T1000 (cell line): ENCODE measurements at regions not wholly inside any gene's neighbourhood (a gene's known extent, or its start where the extent isn't known, plus 50 kb on each side); places are given as distances from the start of the nearest gene placed in this dataset.
"Not testable (repeated sequence)": the region's sequence is repeated elsewhere in the genome, so short reads cannot be mapped to it uniquely, and the experiment has no call there.

Source experiments
- DNase-seq: peaks from one replicate; lab custom pipeline; 2025; ENCODE audit warnings: mixed read lengths; lab: John Stamatoyannopoulos, UW

DNA sequence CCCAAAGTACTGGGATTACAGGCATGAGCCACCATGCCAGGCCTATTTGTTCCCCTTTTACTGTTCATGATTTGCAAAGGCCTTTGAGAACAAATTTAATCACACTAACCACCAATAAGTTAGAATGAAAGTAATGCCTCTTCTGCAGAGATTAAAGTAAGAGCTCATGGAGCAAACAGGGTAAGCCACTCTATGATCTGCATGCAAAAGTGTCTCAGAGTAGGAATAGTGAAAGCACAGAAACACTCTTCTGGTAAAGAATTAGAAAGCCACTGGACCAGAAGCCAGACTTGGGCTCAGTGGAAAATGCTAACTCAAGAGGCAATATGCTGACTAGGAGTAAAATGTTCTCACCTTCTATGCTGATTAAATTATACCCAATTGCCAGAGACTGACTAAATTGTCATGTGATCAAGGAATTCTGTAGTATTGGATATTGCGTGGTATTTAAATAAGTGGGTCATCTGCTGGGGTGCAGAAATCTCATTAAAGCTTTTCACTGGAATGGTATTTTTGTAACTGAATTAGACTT lies 235.3 kb upstream of the ERBB4 start:
- no peak for DNase-seq

DNA sequence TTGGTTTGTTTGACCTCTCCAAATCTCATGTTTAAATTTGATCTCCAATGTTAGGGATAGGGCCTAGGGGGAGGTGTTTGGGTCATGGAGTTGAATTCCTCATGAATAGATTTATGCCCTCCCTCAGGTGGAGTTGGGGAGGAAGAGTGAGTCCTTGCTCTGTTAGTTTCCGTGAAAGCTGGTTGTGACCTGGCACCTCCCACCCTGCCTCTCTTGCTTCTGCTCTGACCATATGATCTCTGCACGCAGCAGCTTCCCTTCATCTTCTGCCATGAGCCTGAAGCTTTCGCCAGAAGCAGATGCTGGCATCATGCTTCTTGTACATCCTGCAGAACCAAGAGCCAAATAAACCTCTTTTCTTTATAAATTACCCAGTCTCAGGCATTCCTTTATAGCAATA lies 231.6 kb upstream of the ERBB4 start:
- DNase-seq, result no peak

DNA sequence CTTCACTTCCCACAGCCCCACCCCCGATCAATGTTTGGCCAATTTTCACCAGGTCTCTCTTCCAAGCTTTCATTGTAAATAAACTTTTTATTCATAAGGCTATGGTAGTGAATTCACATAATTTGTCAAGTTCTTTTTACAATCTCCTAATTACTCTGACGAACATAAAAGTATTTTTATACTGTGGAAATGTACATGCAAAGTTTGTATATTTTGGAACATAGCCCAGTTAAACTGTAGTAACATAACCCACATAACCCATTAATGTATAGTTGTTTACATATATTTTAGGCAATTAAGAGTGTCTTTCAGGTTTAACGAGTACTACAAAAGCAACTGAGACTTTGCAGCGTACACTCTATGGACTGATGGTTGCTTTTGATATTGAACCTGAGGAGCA lies 228.3 kb upstream of the ERBB4 start:
- no peak for DNase-seq

DNA sequence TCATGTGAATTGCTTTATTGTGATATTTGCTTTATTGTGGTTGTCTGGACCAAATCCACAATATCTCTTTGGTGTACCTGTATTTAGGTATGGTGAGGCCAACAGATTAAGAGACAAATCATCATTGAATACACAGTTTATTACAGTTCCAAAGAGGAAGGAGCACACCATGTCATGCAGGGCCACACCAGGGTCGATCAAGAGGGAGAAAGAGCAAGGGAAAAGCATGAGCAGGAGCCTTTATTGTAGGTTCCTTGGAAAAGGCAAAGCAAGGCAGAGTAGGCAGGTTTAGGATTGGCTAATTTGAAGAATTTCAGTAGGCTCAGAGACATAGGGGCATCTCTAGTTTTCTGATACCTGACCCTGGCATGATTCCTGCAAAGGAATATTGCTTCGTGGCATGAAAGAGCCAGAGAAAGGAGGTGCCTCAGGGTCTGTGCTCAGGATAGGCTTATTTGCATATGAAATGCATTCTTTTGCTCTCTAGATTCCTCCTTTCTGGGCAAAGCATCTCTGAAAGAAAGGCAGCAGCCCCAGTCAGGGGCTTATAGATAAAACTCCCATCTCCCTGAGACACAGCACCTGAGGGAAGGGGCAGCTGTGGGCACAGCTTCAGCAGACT lies 214.2 kb upstream of the ERBB4 start:
- no peak for DNase-seq

DNA sequence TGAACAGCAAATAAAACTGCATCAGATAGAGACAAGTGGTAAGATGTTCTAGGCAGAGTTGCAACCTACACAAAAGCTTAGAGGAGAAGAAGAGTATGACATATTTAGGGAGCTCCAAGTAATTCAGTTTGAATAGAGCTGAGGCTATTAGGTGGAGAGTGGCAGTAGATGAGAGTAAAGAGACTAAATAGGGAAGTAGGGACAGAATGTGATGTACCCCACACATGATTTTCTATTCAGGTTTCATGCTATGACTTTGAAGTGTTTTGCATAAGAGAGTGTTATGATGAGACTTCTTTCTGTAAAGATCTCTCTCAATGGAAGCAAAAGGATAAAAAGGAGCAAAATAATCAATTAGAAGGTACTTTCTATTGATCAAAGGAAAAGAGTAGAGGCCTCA lies 206.8 kb upstream of the ERBB4 start:
- DNase-seq, result no peak

DNA sequence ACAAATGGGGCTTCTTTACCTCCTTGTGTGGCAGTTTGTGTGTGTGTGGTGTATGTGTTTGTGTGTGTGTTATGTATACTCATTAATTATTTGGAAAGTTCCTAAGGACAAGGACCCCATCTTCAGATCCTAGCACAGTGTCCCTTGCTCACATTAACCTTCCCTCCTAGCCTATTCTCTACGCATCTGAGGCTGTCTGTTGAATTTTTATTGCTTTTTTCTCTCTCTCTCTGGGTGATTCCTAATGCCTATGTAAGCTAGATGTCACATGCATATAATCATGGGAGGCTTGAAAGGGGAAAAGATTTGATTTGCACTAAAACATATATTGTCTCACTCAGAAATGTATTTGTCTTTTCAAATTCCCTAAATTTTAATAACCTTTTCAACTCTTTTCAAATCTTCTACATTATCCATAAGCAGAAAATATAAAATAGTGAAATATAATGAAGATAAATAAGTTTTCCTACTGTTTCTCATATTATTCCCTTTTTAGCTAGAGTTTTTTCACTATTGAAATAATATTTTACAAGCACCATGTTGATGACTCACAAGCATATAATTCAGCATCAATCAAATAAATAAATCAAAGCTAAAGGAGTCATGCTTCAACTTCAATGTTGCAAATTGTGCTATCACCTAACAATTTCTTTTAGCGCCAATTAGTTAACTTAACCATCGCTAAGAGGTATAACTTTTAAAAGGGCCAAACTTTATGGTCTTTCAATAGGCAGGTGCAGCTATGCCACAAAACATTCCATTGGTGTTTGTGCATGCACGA lies 199.0 kb upstream of the ERBB4 start:
- no peak for DNase-seq

DNA sequence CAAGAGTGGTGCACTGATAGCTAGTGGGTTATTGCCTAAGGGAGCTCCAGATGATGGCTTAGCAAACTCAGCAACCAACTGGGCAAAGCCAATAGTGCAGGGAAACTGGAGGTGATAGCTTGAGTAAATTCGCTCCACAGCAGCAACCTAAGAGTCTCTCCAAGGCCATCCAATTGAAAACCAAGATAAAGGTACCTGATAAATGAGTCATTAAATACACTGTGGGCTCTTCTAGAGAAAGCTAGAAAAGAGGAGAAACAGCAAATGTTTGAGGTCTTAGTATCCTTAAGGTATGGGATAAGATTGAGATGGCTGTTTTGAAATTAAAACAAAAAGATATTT lies 197.8 kb upstream of the ERBB4 start:
- DNase-seq, result no peak

DNA sequence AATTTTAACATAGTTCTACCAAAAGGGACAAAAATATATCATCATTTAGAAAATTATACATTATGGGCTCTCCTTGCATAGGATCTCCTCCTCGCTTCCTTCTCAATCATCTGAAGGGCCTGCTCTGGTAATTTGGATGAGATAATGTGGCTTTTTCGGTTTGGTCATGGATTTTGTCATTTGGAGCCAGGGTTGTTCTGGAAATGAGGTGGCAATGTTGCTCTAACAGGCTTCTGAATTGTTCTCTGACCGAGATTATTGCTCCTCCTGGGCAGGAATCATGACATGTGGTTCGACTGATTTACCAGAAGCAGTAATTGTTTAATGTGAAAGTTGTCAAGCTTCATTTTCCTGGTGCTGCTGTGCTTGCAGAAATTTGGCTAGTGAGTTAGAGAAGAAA lies 194.7 kb upstream of the ERBB4 start:
- no peak for DNase-seq

DNA sequence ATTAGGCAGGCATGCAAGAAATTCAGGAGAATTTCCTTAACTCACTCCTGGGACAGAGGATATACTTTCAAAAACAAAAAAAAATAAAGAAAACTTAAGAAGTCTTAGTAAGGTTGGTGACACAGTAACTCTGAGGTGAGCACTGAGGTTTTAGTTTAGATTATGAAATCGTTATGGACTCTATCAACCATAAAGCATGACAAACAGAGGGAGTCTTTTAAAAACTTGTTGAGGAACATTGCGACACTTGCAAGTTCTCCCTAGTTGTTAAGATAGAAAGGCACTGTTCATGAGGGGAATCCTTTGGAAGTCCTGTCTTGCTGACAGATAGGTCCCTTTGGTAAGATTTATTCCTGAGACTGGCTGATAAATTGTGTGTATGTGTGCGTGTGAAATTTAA lies 194.3 kb upstream of the ERBB4 start:
- DNase-seq, result no peak

DNA sequence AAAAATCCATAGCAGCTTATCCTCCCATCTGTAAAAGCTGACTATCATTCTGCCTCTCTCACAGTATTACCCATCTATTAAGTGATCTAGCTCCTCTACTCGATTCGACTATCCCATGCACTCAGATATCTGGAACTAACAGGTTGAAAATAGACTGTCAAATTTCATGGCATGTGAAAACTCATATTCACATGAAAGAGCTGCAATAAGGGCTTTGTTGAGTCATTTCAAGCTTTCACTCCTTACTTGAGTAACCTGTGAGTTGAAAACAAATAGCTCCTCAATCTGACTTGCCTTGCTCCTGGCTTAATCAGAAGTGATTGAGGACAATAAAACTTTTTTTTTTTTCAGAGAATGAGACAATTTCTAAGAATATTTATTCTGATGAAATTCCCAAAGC lies 192.4 kb upstream of the ERBB4 start:
- DNase-seq, result no peak

DNA sequence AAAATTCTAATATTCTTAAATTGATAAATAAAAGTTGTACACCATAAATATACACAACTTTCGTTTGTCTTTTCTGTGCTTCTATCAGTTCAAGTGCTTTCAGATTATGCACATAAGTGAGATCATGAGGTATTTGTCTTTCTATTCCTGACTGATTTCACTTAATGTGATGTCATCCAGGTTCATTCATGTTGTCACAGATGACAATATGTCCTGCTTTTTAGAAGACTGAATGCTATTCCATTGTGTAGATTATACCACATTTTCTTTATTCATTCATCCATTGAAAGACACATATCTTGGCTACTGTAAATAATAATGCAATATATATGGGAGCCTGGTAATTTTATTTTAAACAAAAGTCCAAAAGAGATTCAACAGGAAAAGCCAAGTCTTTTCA lies 190.1 kb upstream of the ERBB4 start:
- no peak for DNase-seq

DNA sequence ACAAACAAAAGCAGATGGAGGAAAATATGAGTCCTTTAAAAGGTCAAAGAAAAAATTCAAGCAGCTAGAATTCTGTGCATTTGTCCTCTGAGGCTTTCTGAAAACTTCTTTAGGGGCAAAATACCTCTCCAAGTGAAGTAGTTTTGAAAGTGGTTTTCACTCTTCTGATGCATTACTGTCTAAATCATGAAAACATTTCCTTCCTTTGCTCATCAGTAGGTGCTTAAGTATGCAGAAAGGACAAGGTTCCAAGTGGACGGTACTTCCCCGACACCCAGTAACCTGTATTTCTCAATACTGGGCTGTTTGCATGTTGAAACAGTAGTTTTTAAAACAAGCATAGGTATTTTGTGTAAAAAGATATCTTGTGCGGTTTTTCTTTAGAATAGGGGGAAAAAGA lies 189.1 kb upstream of the ERBB4 start:
- no peak for DNase-seq

DNA sequence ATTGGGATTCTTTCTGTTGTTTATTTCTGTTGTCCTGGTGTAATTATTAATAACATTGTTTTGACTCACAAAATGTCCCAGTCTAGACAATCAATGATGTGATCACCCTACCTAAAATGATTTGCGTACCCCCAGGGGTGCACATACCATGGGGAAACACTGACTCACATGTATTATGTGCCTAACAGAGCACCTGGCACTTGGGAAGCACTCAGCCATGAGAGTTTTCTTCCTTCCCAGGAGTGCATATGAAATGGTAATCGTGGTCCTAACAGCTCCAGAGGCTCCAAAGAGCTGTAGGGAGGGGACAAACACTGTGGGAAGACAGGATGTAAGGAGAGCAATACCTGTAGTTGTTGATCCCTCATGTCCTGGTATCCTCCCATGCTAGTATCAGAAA lies 187.8 kb upstream of the ERBB4 start:
- DNase-seq, result no peak

DNA sequence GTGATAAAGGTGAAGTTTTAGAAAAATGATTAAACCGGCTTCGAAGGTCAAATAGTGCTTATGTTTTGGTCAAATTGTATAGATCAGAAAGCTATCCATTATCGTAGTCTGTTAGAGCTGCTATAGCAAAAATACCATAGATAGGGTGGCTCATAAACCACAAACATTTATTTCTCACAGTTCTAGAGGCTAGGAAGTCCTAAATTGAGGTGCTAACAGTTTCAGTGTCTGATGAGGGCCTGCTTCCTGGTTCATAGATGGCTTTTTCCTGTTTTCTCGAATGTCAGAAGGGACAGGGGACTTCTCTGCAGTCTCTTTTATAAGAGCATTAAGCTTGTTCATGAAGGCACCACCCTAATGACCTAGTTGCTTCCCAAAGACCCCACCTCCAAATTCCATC lies 186.6 kb upstream of the ERBB4 start:
- no peak for DNase-seq

DNA sequence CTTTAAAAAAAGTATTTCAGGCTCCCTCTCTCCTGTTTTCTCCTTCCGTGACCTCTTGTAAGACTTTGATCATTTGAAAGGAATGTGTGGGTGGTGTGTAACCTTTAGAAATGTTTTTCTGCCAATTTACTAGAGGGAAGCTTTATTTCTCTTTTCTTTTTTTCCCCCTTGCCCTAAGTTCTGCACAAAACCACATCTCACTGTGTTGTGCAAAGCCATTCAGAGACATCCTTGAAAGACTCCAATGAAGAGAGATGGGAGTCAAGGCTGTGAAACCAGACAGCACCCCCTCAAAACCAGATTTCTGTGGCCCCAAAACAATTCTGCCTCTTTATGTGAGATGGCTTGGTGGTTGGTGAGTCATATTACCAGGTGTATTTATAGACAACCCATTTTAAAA lies 184.6 kb upstream of the ERBB4 start:
- DNase-seq, result no peak

DNA sequence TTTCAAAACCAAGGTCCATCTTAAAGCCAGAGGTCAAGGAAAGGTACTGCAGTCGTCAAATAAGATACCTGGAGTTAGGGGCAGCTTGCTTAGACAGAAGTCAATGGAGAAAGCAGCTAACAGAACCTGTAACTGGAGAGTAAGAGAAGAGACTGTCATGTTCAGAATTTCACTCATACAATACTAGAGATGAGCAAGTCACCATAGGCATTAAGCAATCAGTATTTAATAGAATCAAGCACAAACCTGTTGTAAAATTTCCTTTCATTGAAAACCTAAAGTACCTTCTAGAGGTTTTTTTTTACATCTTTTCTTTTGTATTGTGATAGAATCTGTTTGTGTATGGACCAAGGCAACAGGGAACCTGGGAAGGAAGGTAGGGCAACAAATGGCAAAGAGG lies 183.4 kb upstream of the ERBB4 start:
- no peak for DNase-seq

DNA sequence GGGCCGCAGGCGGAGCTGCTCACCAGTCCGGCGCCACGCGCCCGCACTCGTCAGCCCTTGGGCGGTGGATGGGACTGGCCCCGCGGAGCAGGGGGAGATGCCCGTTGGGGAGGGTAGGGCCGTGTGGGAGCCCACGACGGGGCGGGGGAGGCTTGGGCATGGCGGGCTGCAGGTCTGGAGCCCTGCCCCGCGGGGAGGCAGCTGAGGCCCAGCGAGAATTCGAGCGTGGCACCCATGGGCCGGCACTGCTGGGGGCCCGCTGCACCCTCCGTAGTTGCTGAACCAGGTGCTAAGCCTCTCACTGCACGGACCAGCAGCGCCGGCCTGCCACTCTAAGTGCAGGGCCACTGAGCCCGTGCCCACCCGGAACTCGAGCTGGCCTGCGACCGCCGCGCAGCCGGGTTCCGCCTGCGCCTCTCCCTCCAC lies 182.4 kb upstream of the ERBB4 start:
- no peak for DNase-seq

DNA sequence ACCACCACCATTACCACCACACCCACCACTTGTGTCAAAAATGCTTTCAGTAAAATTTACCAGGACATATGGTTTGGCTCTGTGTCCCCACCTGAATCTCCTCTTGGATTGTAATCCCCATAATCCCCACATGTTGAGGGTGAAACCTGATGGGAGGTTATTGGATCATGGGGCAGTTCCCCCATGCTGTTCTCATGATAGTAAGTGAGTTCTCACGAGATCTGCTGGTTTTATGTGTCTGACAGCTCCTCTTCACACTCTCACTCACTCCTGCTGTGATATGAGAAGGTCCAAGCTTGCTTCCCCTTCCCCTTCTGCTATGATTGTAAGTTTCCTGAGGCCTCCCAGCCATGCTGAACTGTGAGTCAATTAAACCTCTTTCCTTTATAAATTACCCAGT lies 176.8 kb upstream of the ERBB4 start:
- not testable (repeated sequence) for DNase-seq

DNA sequence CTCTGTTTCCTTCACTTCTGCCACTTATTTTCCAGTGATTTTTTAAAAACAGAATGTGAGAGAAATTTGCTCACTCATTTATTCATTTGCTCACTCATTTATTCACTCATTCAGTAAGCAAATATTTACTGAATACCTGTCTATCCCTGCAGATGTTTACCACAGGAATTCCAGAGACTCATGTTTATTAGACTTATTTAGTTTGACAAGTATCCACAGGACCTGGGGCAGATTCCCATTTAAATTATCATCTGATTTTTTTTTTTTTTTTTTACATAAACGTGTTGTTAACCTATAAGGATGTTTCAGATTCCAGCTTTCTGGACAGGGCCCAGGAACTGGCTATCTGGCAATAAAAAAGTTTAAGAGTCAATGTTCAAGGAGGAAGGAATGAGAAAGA lies 175.1 kb upstream of the ERBB4 start:
- DNase-seq, result no peak

DNA sequence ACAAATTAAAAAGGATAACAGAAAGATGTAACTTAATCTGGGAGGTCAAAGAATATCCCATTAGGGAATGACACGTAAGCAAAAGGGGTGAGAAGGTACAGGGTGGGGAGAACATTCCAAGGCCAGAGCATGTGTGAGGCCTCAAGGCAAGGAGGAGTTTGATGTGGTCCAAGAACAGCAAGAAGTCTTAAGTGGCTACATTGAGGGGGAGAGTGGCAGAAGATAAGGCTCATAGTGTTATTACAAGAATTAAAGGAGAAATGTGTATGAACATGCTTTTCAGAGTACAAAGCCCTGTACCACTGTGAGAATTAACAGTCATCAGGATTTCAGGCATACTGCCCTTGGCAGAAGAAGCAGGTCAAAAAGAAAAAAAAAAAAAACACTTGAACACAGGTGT lies 174.4 kb upstream of the ERBB4 start:
- DNase-seq, result no peak

DNA sequence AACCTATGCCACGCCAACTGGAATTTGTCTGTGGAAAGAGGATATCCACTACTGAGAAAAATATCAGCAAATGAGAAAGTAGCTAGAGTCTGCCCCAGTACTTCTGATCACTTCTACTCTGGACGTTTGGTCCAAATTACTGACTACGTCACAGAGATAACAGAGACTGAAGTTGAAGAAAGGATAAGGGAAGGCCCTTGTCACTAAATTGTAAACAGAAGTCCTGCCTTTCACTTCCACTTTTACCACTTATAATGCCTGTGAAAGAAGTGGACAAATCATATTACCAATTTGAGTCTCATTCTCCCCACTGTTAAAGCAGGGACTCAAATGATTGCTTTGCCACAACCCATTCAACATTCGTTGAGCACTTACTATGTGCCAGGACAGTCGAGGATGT lies 173.9 kb upstream of the ERBB4 start:
- DNase-seq, result no peak

DNA sequence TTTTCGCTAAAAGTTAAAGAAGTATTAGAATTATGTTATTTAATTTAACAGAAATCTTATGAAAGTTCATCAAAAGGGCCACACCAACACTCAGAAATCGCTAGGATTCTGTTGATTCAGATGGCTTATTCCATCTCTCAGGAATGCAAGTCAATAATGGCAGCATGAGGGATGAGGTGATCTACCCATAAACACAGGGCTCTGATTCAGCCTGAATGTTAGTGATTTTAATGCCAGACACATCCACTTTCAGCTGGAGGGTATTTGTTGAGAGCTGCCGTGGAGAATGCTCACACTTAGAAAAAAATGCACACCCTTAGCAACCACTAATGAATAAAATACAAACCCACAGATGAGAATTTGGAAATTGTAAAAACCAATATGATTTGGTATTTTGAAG lies 173.3 kb upstream of the ERBB4 start:
- DNase-seq, result no peak

DNA sequence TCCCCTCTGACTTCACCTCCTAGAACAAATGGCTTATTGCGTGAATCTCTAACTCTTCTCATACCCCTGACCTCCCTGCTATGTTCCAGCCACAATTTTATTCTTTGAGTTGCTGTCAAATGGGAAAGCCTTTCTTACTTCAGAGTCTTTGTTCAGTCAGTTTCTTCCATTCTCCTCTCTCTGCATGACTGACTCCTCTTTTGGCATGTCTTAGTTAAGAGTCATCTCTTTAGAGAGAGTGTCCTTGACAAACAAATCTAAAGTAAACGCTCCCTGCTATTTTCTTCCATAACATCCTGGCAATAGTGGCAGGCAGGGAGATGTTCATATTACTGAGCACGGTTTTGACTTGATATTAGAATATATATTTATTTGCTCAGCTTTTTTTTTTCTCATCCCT lies 170.7 kb upstream of the ERBB4 start:
- DNase-seq, result no peak

DNA sequence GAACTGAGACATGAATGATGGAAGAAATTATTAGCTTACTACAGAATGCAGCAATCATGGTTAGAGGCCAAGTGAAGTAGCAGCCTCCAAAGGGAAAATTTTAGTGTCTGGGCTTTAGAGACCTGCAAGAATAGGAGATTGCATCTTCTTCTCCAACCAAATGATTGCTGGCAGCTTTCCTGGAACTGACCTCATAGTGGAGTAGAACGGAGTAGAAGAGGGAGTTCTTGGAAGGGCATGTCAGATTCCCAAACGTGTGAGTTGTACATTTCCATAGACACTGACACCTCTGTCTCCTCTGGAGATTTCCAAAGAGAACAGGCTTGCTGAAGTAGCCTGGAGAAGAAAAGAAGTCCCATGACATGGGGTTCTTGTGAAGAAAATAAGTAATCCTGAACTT lies 169.8 kb upstream of the ERBB4 start:
- DNase-seq, result no peak
